ENCODE measurements at regions not wholly inside any gene's neighbourhood (a gene's known extent, or its start where the extent isn't known, plus 50 kb on each side); places are given as distances from the start of the nearest gene placed in this dataset.

DNA sequence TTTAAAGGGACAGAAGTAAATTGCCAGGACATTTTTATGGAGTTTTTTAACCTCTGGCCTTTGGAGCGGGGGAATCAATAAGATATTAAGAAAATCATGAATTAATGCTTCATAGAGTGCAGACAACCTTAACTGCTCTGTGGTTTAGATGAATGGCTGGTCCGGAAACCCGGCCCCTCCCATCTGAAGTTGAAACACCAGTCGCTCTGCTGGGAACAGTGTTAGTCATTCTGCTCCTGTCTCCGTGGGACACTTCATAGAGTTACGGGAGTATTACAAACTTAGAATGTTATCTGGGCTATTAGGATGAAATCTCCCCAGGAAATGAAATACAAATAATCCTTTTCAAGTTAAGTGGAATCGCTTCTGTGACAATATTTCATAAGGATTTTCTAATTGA lies 110.1 kb upstream of the IRX2 start:
- TF ChIP-seq, protein P1, sequence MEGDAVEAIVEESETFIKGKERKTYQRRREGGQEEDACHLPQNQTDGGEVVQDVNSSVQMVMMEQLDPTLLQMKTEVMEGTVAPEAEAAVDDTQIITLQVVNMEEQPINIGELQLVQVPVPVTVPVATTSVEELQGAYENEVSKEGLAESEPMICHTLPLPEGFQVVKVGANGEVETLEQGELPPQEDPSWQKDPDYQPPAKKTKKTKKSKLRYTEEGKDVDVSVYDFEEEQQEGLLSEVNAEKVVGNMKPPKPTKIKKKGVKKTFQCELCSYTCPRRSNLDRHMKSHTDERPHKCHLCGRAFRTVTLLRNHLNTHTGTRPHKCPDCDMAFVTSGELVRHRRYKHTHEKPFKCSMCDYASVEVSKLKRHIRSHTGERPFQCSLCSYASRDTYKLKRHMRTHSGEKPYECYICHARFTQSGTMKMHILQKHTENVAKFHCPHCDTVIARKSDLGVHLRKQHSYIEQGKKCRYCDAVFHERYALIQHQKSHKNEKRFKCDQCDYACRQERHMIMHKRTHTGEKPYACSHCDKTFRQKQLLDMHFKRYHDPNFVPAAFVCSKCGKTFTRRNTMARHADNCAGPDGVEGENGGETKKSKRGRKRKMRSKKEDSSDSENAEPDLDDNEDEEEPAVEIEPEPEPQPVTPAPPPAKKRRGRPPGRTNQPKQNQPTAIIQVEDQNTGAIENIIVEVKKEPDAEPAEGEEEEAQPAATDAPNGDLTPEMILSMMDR (IDR thresholded peaks at IDR 0.05), result no peak
- no peak for TF ChIP-seq ZFX (IDR thresholded peaks at IDR 0.05; ENCODE audit: borderline replicate concordance)
